HFF-Myc (cell line): ENCODE measurements at regions not wholly inside any gene's neighbourhood (a gene's known extent, or its start where the extent isn't known, plus 50 kb on each side); places are given as distances from the start of the nearest gene placed in this dataset.

ENCODE experiments used
- DNase-seq: peaks from one replicate; pipeline ENCODE4 v3.0.0-alpha.2; 2011; ENCODE audit warnings: low read depth; ENCODE audit errors: extremely low read depth
- H3K4me3 ChIP-seq: replicated peaks from 2 replicates; pipeline ENCODE4 v1.5.1; 2011; ENCODE audit warnings: low read depth, mild to moderate bottlenecking, control low read depth, low read length
- CTCF ChIP-seq: IDR thresholded peaks from 2 replicates; pipeline ENCODE4 v1.5.1; 2012; ENCODE audit warnings: mild to moderate bottlenecking, low read depth, low read length, control low read depth; ENCODE audit errors: missing control alignments

GRCh38 chr4:89511776-89512175 is 204.2 kb upstream of the GPRIN3 start:
- no peak for DNase-seq
- no peak overlapping the region for H3K4me3 ChIP-seq
- no peak for TF ChIP-seq CTCF

- no peak for TF ChIP-seq CTCF
- no peak for DNase-seq
- no peak overlapping the region for H3K4me3 ChIP-seq
These were observed 202.2 kb upstream of the GPRIN3 start for GRCh38 chr4:89509708-89510281.

DNA sequence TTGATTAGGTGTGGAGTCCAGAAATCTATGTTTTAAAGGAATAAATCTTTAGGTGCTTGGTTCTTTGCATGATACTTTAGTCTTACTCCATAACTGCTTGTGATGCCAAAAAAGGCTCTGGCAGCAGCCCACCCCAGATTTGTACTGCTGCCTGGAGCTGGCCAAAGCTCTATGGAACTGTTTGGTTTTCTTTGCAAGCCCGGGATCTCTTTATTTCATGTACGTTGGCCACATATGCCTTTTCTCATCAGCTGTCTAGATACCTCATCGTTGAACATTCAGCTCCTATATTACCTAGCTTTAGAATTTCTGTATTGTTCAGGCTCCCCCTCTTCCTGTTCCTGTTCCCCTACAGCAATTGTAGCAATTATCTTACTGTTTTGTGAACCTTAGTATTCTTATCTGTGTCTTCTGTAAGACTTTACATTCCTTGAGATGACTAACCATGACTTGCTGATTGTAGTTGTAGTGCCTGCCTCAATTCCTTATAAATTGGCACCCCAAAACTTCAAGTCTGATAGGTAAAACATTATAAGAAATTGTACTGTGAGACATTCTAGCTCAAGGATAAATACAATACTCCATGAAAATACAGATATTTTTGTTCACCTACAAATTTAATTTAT is 199.4 kb upstream of the GPRIN3 start:
- no peak overlapping the region for H3K4me3 ChIP-seq
- TF ChIP-seq CTCF = no peak
- no peak for DNase-seq

DNA sequence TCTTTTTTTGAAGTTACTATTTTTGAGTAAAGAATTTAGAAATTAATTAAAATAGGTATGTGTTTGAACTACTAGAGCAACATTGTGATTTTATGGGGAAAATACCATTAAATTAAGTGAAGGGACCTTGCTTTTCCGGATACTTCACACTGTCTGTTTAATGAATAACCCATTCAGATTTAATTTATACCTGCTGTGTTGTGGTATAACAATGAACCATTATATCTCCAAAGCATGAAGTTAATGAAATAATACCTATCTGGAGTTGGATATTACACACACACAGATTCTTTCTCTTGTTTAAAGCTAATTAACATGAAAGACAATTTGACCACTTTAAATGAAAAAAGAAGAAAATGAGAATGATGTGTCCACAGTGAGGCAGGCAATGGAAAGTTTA is 195.0 kb upstream of the GPRIN3 start:
- no peak for TF ChIP-seq CTCF
- no peak for DNase-seq
- no peak overlapping the region for H3K4me3 ChIP-seq

GRCh38 chr4:89497517-89498308 is 190.1 kb upstream of the GPRIN3 start:
- no peak for TF ChIP-seq CTCF
- no peak overlapping the region for H3K4me3 ChIP-seq
- no peak for DNase-seq

- no peak for DNase-seq
- no peak for TF ChIP-seq CTCF
- H3K4me3 ChIP-seq = no peak overlapping the region
These were observed 189.3 kb upstream of the GPRIN3 start for GRCh38 chr4:89496851-89497250.

- no peak overlapping the region for H3K4me3 ChIP-seq
- no peak for TF ChIP-seq CTCF
- DNase-seq = no peak
These were observed 185.8 kb upstream of the GPRIN3 start for GRCh38 chr4:89493367-89493766.
